HuH-7.5 (cell line): ENCODE measurements at regions not wholly inside any gene's neighbourhood (a gene's known extent, or its start where the extent isn't known, plus 50 kb on each side); places are given as distances from the start of the nearest gene placed in this dataset.

Experiments
- DNase-seq: peaks from one replicate; pipeline ENCODE4 v3.0.0; 2011; ENCODE audit warnings: low spot score

DNA sequence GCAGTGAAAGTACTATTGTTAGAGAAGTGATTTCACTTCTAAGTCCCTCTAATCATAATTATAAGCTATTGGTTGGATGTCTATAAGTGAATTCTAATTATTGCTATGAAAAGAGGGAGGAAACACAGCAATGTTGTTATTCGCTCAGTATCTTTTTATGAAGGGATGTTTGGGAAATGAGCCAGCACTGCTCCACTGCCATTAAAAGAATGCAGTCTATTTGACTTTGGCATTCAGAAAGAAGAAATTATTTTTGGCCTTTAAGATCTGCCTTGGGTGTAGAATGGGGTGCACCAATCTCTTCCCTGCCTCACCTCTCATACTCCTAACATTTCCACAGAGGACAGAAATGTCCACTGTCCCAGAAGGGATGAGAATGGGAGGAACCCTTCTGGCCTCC lies 332.0 kb downstream of the SPATA31D1 start:
- DNase-seq: no peak

DNA sequence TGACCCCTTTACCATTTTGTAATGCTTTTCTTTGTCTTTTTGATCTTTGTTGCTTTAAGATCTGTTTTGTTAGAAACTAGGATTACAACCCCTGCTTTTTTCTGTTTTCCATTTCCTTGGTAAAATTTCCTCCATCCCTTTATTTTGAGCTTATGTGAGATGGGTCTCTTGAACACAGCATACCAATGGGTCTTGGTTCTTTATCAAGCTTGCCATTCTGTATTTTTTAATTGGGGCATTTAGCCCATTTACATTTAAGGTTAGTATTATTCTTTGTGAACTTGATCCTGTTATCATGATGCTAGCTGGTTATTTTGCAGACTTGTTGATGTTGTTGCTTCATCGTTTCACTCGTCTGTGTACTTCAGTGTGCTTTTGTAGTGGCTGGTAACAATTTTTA lies 337.3 kb downstream of the SPATA31D1 start:
- DNase-seq: no peak

DNA sequence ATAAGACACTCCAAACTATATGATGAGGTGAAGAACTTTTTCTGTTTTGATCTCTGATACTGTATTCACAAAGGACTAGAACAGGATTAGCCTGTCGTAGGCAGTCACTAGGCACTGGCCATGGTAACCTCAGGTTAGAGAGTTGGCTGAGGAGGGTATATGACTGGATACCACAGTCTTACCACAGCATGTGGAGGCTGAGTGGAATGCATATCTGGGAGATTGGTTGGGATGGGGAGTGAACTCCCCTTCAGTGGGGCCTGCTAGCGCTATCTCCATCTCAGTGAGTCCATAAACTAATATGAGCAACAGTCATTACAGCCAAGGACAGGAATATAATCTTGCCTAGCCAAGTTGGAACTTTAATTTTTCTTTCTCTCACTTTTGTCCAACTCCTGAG lies 339.1 kb downstream of the SPATA31D1 start:
- DNase-seq: no peak

DNA sequence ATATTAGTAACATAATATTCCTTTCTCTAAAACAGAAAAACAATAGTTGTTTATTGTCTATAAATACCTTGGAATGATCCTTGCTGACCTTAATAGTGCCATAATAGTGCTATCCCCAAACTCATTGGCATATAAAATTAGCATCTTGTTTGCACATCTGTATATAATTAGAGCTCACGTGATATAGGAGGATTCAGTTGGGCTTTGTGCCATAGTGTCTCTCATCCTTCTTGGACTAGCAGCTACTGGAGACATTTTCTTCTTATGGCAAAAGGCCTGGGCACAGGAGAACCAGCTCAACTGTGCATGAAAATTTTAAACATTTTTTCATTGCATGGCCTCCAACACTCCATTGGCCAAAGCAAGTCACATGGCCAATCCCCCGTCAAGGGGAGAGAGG lies 342.5 kb downstream of the SPATA31D1 start:
- no peak for DNase-seq

DNA sequence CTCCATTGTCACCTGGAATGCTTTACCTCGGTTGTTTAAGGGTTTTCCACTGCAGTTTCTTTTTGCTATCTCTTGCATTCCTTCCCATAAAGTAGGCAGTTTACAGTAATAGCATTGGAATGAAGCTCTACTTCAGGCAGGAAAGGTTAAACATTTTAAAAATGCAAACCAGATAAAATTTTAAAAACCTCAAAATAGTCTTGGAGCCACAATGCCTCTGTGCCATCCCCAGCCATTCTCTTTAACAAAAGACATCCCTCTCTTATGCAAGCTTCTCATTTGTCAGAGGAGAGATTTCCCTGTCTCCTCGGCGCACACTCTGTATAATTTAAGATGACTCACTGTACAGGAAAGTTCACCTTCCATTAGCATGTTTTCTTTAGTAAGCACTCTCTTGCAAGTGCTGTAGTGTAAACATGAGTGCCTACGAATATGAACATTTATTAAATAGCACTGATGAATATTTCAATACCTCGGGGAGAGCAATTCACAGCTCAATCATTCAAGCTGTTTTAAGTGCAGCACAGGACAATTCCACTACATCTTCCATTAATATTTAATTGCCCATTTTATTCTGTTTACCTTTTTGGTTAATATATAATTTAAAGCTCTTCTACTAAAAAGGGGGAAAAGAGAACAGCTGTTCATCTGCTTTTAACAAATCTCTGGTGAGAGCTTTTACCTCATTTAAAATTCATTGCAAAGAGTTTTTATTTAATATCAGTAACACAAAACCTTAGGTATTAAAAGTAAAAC lies 343.6 kb downstream of the SPATA31D1 start:
- DNase-seq: no peak

DNA sequence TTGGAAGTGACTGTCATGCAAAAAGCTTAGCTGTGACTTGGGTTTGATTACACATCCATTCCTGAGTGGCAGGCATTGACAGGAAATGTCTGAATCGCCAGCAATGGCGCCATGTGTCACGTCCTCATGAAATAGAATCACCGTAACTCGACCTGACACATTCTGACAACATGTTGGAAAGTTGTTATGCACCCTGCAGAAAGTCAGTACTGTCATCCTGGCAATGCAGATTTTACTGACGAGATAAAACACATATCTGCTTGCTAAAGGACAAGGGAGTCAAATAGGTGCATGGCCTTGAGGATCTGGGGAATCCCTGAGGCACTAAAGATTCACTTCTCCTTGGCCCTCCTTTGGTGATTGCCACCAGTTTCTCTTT lies 344.2 kb downstream of the SPATA31D1 start:
- no peak for DNase-seq

DNA sequence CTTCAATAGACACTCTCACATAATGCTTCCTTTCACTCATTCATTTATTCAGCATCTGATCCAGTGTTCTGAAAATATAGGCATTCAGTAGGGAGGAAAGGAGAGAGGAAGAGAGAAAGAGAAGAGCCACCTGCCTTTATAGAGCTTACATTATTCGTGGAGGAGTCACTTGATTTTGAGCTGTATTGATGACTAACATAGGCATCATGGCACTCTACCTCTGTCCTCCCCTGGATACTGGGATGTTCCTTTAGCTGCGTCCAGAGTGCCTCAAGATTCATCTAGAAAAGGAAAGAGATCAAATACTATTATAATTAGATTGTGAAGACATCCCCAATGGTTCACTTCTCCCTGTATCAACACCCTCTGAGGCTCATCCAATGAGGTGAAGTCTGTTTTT lies 345.1 kb downstream of the SPATA31D1 start:
- DNase-seq: no peak

DNA sequence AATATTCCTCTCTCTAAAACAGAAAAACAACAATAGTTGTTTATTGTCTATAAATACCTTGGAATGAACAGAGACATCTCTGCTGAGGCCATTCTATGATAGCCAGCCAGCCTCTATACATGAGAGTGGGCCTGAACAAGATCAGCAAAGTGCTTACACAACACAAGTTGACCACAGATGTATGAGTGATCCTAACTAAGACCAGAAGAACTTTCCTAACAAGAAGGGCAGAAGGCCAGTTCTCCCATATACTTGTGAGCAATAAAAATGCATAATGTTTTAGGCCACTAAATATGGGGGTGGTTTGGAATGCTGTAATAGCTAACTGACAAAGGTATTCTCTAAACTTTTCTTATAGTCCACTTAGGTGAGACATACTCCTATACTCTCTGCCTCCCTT lies 345.7 kb downstream of the SPATA31D1 start:
- DNase-seq: no peak

DNA sequence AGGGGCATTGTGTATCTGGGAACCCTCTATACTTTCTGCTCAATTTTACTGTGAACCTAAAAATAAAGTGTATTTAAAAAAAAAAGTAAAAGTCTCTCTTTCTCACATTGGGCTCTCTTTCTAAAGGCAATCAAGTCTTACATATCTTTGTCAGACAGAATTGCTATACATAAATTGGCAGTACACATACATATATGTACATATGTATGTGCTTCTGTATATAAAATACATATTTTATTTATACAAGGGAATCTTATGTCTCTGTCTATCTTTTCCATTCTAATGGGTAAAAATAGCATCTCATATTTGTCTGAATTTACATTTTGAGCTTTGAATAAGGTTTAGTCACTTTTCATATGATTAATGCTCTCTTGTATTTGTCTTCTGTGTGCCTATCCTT lies 348.8 kb downstream of the SPATA31D1 start:
- no peak for DNase-seq

DNA sequence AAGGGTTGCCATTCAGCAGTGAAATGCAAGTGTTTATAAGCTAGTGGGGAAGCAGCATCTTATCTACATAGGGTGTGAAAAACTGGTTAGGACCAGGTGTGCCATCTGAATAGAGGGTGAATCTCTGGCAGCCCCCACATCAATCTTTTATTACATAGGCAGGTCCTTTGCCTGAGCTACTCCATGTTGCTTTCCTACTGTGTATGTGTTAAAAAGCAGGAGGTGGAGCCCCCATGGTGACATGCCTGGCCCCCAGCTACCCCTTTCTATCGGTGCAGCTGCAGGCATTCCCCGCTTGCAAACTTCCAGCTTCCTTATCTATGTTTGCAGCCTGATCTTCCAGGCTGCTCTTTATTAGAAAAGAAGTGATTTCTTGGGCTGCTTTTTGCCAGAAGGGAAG lies 353.5 kb downstream of the SPATA31D1 start:
- no peak for DNase-seq

DNA sequence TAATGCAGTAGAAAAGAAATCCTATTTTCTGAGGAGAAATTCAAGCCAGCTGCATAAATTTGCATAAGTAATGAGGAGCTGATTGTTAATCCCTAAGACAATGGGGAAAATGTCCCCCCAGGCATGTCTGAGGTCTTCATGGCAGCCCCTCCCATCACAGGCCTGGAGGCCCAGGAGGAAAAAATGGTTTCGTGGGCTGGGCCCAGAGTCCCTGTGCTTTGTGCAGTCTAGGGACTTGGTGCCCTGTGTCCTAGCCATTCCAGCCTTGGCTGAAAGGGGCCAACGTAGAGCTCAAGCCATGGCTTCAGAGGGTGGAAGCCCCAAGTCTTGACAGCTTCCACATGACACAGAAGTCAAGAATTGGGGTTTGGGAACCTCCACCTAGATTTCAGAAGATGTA lies 357.5 kb downstream of the SPATA31D1 start:
- DNase-seq: no peak

DNA sequence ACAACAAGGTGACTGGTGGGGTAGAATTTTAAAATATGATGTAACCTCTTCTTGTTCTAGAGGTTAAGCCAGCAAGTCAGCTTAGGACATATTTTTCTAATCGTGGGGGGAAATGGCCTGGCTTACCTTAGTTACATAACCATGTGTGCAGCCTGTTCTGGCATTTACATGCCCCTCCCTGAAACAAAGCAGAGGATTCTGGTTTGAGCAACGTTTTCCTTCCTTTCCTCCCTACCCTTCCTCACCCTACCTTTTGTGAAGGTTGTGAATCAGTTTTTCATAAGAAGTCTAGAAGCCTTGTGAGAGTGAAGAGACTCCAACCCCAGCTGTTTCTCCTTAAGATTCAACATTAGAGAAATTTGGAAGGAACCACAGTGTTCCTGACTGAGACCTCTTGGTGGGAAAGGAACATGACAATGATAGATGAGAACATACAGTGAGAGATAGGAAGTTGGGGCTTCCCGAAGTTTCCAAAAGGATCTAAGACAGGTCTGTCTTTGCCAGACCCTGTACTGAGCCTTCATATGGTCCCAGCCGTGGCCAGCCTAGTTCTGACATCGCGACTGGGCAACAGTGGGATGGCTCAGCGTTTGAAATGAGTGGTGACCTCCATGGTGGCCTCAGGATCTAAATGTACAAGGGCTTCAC lies 365.2 kb downstream of the SPATA31D1 start:
- no peak for DNase-seq

DNA sequence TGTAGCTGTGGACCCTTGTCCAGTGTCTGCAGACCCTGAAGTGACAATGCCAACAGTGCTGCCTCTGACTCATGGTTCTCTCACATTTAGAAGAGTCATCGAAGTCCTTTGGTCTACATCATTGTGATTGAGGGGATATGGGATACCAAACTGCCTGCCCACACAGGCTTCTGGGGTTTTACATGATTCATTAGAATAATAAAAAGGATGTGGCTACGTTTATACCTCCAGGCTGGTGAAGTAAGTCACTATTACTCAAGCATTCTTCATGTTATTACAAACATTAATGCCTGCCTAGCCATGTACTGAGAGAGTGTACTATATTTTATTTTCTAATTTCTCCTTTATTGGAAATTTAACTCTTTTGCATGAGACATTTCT lies 365.7 kb downstream of the SPATA31D1 start:
- DNase-seq: no peak

DNA sequence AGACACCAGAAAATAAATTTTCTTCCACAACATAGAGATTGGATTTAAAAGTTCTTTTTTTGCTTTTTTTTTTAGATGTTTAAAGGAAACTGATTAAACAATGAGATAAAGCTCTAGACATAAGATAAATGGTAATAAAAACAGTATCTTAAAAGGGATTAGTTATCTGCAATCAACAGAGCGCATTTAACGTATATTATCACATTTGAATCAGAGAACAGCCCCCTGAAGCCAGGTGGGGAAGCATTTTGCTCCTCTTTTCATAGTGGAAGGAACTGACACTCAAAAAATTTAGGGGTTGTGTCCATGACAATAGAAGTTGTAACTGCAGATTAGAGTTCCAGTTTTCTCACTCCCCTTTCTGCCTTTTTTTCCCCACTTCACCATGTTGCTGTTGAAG lies 367.6 kb downstream of the SPATA31D1 start:
- no peak for DNase-seq

DNA sequence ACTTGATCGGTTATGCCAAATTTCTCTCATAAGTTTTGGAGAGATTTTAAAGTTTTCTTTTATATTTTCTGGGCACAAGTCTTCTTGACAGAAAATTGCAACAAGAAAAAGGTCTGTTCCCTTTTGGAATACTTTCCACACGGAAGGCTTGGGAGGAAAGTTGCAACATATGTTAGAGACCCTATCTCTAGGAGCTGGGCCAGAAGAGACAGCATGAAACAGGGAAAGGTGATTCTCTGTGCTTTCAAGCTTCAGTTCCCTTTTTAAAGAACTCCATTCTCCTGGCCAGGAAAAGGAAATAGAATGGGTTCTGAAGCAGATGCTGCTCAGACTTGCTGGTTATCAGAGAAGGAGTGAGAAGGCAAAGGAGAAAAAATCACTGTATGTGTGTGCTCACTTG lies 368.3 kb downstream of the SPATA31D1 start:
- no peak for DNase-seq

DNA sequence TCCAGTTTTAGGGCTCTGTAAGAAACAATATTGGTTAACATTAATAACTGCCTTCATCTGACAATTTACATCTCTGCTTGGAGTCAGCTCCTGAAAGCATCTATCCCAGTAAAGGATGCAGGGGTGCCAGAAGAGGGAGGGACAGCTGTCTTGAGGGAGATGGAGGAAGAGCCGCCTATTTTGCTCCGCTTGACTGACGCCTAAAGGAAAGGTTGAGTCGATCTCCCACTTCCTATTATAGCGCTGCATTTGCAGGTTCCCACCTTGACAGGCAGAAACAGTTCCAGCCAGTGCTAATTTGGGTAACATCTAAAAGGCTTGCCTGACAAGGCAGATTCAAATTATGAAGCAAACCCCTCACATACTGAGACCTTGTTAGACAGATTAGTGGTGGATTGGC lies 374.6 kb downstream of the SPATA31D1 start:
- no peak for DNase-seq

DNA sequence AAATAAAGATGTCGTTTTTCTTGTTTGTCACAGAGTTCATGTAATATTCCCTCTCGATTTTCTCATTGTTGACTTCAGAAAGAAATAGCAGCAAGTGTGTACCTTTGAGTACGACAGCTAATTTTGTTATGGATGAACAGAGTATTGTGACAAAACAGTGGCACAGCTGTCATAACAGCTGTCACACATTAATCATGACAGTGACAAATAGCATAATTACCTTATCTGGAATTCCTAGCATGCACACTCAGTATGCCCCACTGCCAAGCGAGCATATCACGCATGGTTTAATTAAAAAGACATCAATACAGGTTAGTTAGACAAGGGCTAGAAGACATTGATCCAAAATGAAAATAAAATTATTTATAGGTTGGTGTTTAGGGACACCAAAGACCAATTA lies 375.1 kb downstream of the SPATA31D1 start:
- no peak for DNase-seq

DNA sequence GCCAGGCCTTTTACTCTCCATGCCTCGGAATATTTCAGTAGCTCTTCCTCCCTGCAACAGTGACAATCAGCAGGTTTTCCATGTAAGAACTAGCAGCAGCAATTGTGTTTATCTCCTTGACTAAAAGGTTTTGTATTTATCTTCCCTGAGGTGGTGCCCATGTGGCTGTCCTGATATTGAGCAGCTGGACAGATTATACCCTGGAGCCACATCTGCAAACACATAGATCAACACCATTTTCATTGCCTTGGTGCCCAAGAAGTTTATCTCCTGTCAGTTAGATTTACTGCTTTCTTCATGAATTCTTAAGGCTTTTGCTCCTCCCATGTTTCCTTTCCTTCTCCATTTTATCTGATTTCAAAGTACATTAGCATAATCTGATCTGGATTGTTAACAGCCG lies 378.4 kb downstream of the SPATA31D1 start:
- no peak for DNase-seq

DNA sequence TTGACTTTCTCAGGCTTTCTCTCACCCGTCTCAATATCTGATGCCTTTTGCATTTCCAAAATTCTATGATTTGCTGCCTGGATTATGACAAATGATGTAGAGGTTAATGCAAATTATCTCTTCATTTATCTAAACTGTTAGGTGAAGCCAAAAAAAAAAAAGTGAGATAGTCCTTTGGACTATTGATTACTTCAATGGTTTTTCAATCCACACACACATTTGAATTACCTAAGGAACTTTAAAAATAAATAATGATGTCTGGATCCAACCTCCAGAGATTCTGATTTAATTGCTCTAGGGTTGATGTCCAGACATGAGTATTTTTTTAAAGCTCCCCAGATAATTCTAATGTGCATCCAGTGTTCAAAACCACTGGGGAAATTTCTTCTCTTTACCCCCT lies 379.4 kb downstream of the SPATA31D1 start:
- DNase-seq: no peak

DNA sequence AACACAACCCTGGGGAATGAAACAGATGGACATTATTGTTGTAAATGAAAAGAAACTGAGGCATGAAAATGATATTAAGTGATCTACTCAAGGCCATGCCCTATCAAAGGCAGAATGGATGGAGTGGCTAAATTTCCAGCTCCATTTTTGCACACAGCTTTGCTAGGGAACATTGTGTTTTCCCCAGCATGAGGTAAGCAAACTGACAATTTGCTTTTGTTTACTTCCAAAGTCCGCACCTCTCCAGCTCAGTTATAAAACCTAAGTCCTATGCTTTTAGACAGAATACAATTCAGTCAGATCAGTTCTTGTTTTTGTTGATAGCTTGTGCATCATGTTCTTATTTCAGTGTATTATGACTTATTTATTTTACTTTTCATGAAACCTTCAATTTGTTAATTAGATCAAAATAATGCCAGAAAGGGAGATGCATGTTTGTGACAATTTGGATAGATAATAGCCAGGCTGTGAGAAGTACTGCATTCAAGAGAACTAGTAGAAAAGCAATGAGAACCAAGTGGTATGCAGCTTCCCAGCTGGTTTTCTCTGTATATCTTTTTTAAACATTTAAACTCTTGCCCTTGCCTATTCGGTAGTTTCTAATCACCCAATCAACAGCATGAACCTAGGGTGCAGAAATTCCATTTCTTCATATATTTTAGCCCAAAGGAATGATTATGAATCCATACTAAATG lies 380.8 kb downstream of the SPATA31D1 start:
- DNase-seq: no peak

DNA sequence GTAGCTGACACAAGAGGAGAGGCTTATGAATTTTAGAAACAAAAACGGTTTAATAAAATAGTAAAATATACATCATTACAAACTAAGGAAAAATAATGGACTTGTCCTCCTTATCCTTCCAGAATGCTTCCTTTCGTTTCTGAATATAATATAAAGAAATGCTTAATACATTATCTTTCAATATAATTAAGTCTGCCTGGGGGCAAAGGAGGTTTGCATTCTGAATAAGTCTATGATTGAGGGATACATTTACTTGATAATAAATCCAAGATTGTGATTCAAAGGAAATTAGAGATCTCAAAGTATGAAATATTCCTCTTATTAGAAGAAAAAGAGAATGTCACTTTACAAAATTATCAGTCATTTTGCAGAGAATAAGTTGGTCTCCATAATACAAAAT lies 386.5 kb downstream of the SPATA31D1 start:
- no peak for DNase-seq

DNA sequence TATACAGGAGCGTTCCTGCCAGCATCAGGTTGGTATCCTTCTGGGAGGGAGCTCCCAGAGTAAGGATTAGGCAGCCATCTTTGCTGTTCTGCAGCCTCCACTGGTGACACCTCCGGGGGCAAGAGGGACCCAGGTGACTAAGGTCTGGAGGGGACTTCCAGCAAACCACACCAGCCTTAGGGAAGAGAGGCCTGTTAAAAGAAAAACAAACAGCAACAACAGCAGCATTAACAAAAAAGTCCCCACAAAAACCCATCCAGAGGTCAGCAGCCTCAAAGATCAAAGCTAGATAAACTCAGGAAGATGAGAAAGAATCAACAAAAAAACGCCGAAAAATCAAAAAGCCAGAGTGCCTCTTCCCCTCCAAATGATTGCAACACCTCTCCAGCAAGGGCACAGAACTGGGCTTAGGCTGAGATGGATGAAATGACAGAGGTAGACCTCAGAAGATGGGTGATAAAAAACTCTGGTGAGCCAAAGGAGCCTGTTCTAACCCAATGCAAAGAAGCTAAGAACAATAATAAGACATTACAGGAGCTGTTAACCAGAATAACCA lies 388.2 kb downstream of the SPATA31D1 start:
- no peak for DNase-seq

DNA sequence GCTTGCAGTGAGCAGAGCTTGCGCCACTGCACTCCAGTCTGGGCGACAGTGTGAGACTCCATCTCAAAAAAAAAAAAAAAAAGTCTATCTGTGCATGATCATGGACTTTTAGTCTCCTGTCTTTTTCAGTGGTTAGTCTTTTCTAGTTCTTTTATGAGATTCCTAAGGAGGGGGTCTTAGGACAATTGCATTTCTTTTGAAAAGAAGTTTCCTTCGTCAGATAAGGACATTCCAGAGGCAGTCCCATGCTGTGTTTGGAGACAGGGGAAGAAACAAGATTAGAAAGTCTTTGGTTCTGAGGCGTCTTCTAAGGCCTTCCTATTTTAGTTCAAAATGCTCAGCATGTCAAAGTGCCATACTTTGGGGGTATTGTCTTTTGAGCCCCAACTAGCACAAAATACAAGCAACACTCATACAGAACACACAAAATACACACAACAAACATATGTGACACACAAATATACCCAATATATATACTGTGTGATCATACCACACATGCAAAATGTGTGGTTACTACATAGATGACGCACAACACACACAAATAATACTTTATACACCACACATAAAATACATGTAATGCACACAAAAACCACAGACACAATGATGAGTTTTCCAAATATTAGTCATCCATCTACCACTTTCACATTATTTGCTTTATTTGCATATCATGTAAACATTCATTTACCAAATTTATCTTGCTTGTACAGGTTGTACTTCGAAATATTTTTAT lies 394.5 kb downstream of the SPATA31D1 start:
- no peak for DNase-seq
